Activated naive CD8-positive, alpha-beta T cell treated with anti-CD3 and anti-CD28 coated beads, Interleukin-2, amount 50 U/mL, for 16 hours (primary cell): ENCODE measurements at regions not wholly inside any gene's neighbourhood (a gene's known extent, or its start where the extent isn't known, plus 50 kb on each side); places are given as distances from the start of the nearest gene placed in this dataset.

Experiments
- DNase-seq: peaks from one replicate; pipeline ENCODE4 v3.0.0-alpha.2; 2020; ENCODE audit warnings: low read depth, low spot score

DNA sequence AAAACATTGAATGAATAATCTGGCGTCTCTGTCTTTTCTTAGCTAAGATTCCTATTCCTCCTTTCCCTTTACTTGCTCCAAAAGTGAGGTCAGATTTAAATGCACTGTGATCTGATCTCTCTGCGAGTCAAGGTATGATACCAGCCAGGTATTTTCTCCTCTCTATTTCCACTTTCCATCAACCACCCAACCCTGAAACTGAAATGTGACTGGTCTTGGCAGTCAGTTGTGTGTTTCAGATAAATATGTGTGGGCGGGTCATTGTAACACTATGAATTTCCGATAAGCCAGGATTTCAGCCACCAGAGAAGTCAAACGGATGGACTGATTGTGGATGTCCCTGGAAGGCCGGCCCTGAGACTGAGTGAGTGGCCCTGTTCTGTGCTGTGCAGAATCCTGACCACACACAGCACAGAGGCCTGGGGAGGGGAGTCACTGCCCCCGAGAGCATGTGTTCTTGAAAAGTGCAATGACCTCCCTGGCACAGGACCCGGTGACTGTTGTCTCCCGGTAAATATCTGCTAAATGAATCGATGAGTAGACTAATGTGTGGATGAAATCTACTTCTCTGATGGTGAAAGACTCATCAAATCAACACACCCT is 612.5 kb upstream of the TMEM132C start:
- DNase-seq = no peak

DNA sequence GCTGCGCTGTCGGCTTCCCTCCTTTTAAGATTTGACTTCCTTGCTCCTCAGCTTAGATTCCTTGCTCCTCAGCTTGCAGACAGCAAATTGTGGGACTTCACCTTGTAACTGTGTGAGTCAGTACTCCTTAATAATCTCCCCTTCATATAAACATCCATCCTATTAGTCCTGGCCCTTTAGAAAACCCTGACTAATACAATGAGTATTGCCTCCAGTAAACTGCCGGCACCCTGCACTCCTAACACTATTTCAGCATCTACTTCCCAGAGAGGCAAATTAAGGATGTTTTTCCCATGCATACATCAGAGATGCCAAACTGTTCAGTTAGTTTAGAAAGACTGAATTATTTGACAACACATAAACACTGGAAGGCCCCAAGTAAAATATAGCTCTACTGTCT is 611.3 kb upstream of the TMEM132C start:
- DNase-seq = no peak

DNA sequence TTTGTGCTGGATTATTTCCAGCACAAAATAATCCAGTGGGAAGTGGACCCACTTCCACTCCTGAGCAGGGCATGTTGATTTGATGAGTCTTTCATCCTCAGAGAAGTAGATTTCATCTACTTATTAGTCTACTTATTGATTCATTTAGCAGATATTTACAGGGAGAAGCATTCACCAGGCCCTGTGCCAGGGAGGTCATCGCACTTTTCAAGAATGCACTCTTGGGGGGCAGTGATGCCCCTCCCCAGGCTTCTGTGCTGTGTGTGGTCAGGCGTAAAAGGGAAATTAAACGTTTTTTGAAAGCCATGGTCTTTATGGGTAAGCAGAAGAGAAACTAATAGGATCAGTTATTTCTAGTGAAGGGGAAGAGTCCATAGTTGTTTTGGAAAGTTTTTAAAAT is 610.7 kb upstream of the TMEM132C start:
- DNase-seq = no peak

DNA sequence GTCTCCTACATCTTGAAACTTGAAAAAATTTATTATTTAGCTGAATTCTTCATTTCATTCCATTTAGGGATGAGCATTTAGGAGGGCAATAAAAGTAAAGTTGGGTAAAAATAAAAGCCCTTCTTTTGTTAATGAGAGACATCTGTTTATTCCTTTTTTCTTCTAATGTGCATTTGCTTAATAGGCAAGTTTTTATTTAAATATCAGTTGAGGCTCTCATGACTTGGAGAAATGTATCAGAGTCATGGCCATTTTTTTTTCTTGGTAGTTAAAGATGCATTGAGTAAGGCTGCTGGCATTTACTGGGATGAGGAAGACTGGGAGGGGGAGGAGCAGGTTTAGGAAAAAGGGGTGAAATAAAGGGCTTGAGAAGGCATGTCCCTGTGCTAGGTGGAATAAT is 609.9 kb upstream of the TMEM132C start:
- no peak for DNase-seq

DNA sequence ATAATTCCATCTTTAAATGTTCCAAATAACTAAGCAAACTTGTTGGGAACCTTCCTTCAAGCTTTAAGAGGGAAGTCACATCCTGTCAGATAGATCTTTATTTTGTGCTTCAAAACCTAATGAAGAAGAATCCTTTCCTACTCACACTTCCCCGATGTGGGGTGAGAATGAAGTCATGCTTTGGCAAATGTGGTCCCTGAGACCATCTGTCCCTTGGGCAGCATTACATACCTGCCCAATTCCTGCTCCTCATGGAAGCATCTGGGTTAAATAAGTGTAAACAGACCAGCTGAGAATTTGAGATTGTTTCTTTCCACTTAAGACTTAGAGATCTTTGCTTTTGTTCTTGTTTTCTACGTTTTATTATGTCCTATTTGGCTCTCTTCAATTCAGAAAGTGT is 606.0 kb upstream of the TMEM132C start:
- DNase-seq = no peak

DNA sequence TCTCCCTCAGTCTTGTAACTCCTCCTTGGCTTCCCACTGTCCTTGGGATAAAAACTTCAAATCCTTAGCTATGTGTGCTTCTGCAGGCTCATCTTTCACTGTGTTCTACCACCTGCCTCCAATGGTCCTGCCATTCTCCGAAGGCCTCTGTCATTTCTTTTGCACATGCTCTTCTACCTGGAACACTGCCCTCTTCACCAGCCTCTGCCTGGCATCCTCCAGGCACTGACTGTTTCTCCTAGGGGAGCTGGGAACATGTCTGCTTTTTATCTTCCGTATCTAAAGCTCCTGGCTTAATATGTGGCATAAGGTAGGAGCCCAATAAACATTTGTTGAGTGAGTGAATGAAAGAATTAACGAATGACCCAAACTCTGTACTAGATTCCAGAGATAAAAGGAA is 603.3 kb upstream of the TMEM132C start:
- no peak for DNase-seq

DNA sequence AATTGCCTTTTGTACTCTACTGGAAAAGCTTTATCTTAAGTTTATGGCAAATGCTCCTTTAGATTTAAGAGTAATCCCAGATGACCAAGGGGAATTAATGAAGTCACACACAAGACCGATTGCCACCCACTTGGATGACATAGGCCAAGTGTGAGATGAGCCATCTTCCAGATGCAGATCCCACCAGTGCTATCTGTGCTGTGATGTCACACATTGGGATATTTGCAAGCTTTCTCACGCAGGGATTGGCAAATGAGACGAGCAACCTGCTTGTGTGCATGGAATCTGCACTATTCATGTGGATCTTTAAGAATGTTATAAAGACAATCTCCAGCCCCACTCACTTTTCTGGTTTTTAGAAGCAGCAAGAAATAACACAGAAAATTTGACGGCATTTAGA is 602.1 kb upstream of the TMEM132C start:
- no peak for DNase-seq

DNA sequence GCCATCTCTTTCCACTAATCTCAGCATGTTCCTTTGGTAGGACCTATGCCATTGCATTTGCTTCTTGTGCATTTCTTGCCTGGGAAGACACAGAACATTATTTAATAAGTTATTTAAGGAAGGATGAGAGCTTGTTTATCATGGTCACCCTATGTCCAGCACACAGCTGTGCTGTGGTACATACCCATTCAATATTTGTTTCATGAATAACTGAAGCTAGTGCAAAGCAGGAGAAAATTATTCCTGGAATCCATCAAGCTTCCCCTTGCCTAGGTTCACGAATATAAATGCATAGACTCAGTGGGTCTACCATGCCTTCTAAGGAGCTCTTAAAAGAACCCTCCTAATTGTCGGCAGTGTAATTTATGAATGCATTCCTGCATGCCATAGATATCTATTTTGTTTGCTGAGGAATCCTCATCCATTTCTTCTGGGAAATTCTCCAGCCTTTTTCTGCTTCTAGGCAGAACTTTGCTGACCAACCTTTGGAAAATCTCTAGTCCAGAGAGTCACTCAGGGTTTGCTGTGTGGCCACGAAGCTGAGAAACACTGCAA is 599.8 kb upstream of the TMEM132C start:
- DNase-seq = no peak

DNA sequence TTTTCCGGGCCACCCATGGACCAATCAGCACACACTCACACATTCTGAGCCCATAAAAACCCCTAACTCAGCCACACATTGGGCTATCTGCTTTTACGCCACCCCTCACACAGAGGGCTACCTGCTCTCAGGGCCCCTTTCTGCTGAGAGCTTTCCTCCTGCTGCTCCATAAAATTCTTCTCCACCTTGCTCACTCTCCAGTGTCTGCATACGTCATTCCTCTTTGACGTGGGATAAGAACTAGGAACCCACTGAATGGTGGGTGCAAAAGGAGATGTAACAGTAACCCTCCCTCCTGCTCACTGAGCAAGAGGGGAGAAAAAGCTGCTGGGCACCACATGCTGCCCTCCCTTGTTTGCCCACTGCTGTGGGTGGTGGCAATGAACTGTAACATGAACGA is 596.7 kb upstream of the TMEM132C start:
- DNase-seq = no peak

DNA sequence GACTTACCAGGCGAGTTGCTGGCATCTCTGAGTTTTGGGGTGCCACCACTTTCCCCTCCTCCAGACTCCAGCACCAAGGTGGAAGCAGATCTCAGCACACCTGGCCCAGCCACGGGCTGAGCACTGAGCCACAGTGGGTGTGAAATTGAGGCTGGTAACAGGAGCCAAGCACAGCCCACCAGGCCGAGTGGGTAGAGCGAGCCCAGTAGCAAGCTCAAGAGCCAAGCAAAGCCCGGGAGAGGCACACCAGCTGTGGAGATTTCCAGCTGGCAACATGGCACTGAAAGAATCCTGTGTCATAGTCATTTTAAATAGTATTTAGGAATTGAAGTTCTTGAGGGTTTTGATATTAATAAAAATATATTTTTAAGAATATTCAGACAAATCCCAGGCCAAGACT is 596.2 kb upstream of the TMEM132C start:
- no peak for DNase-seq

DNA sequence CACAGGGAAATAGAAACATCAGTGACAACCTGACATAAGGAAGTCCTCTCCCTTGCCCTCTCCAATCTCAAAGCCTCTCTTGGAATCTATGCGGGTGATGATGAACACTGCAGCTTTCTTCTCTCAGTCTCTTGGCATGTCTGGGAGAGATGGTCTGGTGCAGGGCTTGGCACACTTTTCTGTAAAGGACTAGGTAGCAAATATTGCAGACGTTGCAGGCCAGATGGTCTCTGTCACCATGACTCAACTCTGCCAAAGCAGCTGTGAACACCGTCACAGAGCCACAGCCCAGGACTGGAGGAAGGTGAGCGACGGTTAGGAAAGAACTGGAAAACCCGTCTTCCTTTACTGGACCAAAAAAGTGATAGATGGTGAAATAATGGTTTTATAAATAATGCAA is 591.0 kb upstream of the TMEM132C start:
- no peak for DNase-seq

DNA sequence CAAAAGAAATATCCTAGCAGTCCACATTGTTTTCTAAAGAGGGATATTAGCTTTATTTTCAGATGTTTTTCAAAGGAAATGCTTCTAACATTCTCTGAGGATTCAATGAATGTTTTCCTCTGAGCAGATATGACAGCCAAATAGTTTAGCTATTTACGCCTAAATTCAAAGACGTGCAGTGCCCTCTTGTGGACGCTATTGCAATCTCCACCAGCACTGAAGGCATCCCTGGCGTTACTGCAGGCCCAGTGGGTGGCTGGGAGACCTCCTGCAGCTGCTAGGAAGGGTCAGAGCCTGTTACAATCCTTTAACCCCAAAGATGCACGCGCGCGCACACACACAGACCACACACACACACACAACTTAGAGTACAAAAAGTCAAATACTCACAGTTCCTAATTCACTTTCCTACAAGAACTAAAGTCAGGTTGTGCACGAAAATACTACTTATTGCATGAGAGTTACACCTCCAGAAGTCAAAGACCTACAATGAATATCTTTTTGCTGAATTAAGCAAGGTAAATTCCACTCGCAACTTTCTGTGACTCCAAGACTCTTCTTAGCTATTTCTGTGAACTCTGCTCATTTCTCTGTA is 589.3 kb upstream of the TMEM132C start:
- DNase-seq = no peak

DNA sequence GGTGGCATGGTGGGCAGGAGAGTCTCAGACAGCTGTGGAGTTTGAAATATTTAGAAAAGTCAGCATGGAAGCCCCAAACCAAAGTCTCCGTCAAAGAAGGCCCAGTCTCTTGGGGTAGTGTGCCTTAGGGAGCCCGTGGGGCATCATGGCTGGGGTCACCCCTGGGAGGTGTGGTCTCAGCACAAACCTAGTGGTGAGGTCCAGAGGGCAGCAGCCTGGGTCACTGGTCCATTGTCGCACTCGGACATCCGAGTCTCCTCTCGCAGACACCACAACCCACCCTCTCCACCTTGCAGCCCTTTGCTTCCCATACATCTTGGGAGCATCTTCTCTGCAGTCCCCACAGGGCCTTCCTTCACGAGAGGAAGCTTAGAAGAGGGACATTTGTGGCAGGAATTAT is 588.0 kb upstream of the TMEM132C start:
- DNase-seq = no peak

DNA sequence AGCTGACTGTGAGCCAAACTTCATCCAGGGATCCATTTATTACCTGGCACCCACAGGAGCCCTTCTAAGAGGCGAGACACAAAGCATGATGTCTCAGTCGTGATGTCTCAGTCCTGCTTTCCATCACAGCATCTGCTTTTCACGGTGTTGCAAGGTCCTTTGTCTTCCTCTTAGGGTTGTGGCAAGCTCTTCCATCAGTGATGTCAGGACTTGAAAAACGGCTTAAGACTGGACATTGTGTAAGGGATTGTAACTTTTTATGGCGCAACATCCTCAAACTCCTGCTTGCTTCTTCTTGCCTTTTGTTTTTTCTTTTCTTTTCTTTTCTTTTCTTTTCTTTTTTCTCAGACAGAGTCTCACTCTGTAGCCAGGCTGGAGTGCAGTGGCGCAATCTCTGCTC is 586.5 kb upstream of the TMEM132C start:
- DNase-seq = no peak

DNA sequence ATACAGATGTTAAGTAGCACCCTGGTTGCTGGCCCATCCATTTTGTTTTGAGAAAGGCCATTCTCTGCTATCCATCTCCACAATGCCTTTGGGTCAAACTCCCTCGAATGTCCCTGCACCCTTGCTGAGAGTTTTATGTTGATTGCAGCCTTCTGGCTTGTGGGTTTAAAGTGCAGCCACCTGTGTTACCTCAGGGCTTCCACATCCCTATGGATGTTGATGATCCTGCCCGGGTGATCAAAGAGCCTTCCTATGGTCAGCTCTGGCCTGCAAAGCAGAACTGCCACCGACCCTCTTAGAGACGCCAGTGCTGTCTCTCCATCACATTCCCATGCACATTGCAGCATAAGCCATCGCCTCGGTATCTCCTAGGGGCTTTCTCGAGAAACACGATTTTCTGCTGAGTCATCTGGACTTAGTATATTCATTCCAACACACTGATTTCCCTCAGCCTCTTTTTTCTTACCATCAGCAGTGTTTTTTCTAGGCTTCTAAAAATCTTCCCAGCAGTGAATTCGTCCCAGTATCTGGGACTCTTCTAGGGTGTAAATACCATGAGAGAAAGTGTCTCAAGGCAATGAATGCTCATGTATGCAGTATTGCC is 585.7 kb upstream of the TMEM132C start:
- DNase-seq = no peak

DNA sequence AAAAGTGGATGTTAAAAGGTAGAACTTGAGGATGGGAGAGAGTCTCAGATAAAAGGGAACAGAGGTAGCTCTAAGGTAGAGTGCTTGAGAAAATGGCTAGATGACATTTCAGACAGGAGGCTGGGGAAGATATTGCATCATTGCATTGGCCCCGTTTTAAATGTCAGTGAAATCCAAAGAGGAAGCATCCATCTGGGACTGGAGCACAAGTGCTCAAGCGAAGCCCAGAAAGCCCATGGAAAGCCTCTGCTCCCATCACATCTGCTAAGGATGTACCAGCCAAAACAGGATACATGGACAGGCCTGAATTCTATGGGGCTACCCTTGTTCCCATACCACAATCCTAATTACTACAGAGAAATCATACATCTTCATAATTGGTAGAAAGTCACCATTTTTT is 581.5 kb upstream of the TMEM132C start:
- no peak for DNase-seq

DNA sequence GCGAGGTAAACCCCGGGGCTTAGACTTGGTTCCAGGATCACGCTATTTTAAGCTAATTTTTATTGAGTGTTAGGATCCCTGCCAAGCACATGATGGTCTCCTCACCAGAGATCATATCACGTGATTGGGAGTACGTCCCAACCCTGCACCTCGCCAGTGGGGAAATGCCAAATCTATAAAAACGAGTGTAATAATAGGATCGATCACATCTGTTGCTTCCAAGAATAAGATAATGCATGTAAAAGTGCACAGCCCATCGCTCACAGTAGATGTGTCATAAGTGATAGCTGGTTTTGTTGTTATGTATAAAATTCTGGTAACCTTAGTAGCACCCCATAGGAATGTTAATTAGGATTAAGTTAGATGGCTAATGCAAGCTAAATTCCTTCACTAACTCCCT is 581.0 kb upstream of the TMEM132C start:
- no peak for DNase-seq

DNA sequence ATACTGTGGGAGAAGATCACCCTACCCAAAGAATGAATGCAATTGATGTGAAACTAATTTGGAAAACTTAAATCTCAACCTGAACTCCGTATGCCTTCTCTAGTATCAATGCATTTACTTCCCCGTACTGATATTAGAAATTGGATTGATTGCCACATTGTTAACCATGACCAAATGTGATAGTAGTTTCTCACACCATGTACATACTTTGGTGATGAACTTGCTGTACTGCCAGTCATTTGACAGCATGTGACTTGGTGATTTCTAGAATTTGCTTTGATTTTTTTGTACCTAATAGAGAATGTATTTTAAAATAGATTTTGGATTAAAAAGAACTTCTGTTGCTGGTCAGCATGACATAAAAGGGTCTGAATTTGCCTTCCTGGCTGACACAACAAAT is 579.8 kb upstream of the TMEM132C start:
- DNase-seq = no peak

DNA sequence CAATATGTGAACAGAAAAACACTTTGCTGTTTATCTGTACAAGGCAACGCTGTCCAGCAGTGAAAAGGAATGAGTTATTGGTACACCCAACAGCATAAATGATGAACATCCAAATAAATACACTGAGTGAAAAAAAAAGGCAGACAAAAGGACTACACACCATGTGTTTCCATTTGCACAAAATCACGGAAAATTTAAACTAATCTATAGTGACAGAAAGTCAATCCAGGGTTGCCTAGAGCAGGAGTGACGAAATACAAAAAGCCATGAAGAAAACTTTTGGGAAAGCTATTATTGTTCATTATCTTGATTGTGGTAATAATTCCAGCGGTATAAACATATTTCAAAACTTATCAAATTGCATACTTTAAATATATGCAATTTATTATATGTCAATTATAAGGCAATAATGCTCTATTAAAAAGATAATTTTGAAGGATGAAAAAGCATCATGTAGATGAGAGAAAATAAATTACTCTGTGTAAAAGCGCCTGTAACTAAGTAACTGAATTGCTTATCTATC is 578.0 kb upstream of the TMEM132C start:
- no peak for DNase-seq

DNA sequence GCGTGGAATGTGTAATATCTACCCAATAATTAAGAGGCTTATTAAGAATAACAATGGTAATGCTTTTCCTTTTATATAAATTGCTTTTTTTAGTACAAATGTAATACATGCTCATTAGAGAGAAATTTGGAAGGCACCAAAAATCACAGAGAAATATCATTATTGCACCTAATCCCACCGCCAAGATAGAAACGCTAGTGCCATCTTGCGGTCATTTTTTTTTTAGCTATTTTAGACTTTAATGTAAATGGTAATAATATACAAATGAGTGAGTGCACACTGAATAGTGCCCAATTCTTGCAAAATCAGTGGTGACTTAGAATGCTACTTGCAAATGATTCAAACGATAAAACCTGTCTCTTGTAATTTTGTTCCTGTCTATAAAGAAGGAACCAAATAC is 576.8 kb upstream of the TMEM132C start:
- no peak for DNase-seq

DNA sequence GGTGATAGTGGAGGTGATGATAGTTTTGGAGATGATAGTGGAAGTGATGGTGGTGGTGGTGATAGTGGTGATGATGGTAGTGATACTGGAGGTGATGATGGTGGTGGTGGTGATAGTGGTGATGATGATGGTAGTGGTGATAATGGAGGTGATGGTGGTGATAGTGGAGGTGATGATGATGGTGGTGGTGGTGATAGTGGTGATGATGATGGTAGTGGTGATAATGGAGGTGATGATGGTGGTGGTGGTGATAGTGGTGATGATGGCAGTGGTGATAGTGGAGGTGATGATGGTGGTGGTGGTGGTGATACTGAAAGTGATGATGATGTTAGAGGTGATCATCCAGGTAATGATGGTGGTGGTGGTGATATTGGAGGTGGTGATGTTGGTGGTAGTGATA is 570.0 kb upstream of the TMEM132C start:
- DNase-seq = no peak

DNA sequence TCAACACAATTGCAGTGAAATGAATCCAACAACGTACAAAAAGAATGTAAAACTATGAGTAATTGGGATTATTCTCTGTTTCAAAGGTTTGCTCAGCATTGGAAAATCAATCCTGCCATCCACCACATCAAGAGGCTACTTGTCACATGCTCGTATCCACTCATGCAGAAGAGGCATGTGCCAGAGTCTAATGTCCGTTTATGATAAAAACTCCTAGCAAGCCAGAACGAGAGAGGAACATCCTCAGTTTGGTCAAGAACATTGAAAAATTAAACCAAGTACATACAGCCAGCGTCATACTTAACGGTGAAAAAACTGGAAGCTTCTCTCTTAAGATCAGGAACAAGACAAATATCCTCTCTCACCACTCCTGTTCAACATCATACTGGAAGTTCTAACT is 563.9 kb upstream of the TMEM132C start:
- no peak for DNase-seq

DNA sequence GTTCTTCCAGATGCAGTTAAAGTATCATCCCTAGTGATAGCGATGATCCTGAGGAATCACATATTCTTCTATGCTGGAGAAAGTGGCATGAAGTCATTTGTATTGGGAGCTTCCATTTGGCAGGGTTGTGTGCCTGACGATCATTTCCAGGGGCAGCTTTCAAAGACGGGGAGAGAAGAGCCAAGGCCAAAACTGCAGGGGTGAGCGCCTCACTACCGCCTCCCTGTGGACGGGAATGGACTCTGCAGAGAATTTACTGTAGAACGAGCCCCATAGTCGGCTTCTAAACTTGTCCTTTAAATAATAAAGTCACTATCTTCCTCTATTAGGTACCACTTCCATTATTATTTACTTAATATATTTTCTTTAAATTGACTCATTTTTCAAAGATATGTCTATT is 555.9 kb upstream of the TMEM132C start:
- DNase-seq = no peak
